ENCODE measurements at regions not wholly inside any gene's neighbourhood (a gene's known extent, or its start where the extent isn't known, plus 50 kb on each side); places are given as distances from the start of the nearest gene placed in this dataset.

DNA sequence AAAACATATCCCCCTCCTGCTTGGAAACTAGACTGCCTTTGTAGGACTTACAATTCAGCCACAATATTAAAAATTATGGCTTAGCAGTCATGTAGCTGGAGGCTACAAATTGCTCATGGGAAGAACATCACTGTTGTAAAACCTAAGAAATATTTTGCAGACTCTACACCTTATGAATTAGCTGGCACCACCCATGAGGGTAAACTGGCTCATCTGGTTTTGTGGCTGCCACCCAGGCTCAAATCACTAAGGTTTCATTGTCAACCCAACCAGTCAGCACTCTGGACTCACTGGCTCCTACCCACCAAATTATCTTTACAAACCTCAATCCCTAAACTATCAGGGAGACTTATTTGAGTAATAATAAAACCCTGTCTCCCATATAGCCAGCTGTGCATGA is 100.7 kb upstream of the OLFM3 start:
- TF ChIP-seq, protein P1, sequence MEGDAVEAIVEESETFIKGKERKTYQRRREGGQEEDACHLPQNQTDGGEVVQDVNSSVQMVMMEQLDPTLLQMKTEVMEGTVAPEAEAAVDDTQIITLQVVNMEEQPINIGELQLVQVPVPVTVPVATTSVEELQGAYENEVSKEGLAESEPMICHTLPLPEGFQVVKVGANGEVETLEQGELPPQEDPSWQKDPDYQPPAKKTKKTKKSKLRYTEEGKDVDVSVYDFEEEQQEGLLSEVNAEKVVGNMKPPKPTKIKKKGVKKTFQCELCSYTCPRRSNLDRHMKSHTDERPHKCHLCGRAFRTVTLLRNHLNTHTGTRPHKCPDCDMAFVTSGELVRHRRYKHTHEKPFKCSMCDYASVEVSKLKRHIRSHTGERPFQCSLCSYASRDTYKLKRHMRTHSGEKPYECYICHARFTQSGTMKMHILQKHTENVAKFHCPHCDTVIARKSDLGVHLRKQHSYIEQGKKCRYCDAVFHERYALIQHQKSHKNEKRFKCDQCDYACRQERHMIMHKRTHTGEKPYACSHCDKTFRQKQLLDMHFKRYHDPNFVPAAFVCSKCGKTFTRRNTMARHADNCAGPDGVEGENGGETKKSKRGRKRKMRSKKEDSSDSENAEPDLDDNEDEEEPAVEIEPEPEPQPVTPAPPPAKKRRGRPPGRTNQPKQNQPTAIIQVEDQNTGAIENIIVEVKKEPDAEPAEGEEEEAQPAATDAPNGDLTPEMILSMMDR (IDR thresholded peaks at IDR 0.05; ENCODE audit: low read depth, low read length, poor library complexity, severe bottlenecking) = no peak
- TF ChIP-seq EZH2phosphoT487 (IDR thresholded peaks at IDR 0.05; ENCODE audit: borderline replicate concordance, low read length) = no peak

Data from DOHH2 (cell line).